Gastroesophageal sphincter (tissue), 3 donors: ENCODE measurements at regions not wholly inside any gene's neighbourhood (a gene's known extent, or its start where the extent isn't known, plus 50 kb on each side); places are given as distances from the start of the nearest gene placed in this dataset.

Source experiments
- POLR2A ChIP-seq, 2 donors: fragments of 450-650 bp; IDR thresholded peaks; one replicate each; pipeline ENCODE4 v1.6.1; 2017; ENCODE audit warnings: antibody characterized with exemption in 2 of 2, mild to moderate bottlenecking in 2 of 2, moderate library complexity in 1 of 2
- TF ChIP-seq, protein P1 (sequence below), 4 experiments: fragments of 200-600 bp in 2 of 4; fragments of 450-650 bp in 2 of 4; sonication (generic) in 1 of 4; IDR thresholded peaks; one replicate each; pipeline ENCODE4 v1.5.1; 2017 to 2019; ENCODE audit warnings: antibody characterized with exemption in 4 of 4, mild to moderate bottlenecking in 2 of 4, moderate library complexity in 2 of 4

DNA sequence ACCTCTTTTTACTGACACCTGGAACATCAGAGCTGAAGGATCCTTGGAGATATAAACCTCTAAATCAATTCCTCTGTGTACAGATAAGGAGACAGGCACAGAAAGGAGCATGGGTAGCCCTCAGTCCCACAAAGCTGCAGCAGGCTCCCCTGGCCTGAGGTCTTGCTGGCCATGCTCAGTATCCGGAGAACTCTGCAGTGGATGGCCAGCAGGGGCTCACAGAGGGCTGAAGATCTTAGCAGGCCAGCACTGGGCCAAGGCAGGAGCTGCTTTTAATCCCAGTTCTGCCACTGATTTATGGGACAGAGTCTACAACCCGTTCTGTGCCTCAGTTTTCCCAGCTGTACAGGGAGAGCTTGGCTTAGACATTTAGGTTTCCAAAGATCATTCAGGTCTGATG, 52.6 kb upstream of the LRRC32 start:
- TF ChIP-seq, protein P1, sequence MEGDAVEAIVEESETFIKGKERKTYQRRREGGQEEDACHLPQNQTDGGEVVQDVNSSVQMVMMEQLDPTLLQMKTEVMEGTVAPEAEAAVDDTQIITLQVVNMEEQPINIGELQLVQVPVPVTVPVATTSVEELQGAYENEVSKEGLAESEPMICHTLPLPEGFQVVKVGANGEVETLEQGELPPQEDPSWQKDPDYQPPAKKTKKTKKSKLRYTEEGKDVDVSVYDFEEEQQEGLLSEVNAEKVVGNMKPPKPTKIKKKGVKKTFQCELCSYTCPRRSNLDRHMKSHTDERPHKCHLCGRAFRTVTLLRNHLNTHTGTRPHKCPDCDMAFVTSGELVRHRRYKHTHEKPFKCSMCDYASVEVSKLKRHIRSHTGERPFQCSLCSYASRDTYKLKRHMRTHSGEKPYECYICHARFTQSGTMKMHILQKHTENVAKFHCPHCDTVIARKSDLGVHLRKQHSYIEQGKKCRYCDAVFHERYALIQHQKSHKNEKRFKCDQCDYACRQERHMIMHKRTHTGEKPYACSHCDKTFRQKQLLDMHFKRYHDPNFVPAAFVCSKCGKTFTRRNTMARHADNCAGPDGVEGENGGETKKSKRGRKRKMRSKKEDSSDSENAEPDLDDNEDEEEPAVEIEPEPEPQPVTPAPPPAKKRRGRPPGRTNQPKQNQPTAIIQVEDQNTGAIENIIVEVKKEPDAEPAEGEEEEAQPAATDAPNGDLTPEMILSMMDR (IDR thresholded peaks at IDR 0.05) = no peak
- no peak for TF ChIP-seq POLR2A (IDR thresholded peaks at IDR 0.05)
